GM21576 (cell line): ENCODE measurements at regions not wholly inside any gene's neighbourhood (a gene's known extent, or its start where the extent isn't known, plus 50 kb on each side); places are given as distances from the start of the nearest gene placed in this dataset.

Source experiments
- ATAC-seq: cut with Tn5 transposase; IDR thresholded peaks from one replicate; pipeline ENCODE4 v1.9.1; 2021; ENCODE audit warnings: mild to moderate bottlenecking, moderate library complexity; ENCODE audit not compliant: unreplicated experiment

DNA sequence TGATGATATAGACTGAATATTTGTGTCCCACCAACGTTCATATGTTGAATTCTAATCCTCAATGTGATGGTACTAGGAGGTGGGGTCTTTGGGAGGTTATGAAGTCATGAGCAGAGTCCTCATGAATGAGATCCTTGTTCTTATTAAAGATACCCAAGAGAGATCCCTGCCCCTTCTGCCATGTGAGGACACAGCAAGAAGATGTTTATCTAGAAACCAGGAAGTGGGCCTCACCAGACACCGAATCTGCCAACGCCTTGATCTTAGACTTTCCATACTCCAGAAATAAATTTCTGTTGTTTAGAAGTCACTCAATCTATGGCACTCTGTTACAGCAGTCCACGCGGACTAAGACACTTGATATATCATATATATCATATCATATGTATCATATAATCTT lies 67.7 kb upstream of the GCM1 start:
- ATAC-seq: no peak

GRCh38 chr6:53214172-53214571 lies 65.5 kb upstream of the GCM1 start:
- no peak for ATAC-seq

DNA sequence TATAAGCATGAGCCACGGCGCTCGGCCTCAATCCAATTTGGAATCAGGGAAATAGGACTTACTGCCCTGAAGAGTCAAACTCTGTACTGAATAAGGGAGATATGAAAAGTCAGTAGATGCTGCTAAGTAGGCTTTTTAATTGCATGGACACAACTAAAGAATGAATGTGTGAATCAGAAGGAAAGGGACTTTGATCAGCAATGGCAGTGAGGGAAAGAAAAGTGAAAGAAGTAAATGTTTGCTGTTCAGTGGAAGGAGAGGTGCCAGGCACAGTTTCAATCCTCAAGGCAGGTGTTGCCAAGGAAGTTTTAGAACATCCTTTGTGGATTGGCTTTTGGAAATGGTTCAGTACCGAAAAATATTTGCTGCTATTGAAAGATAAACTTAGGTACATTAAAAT lies 62.2 kb upstream of the GCM1 start:
- no peak for ATAC-seq

DNA sequence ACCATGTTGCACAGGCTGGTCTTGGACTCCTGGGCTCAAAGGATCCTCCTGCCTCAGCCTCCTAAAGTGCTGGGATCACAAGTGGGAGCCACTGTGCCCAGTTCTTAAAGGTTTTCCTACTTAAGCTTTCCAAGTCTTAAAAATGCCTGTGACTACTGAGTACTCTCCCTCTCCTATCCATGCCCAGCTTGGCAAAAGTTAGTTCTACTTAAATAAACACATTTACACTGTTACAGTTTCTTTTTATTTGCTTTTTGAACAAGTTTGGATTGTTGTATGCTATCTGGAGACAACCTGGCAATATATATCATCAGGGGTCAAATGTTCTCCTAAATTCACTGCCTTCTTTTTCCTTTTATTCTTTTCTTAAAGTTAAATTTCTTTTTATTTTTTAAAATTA lies 61.0 kb upstream of the GCM1 start:
- no peak for ATAC-seq

- no peak for ATAC-seq
Observed at GRCh38 chr6:53205778-53206177, 57.1 kb upstream of the GCM1 start.

DNA sequence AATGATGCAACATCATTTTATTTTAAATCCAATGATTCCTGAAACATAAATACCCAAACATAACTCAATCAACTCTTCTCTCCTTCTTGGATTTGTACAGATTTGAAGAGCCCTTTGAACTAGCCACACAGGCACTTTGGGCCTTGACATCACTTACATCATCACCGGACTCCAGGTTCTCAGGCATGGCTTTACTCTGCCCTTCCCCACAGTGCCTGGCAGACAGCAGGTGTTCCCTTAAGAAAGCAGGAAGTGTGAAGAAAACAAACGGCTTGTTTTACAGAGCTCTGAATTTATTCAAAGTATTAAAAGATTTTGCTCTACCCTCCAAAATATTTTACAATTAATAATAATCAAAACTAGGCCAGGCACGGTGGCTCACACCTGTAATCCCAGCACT lies 54.8 kb upstream of the GCM1 start:
- ATAC-seq: no peak

- ATAC-seq: no peak
Observed at GRCh38 chr6:53202052-53202451, 53.4 kb upstream of the GCM1 start.

- ATAC-seq: no peak
Observed at GRCh38 chr6:53201270-53201669, 52.6 kb upstream of the GCM1 start.

DNA sequence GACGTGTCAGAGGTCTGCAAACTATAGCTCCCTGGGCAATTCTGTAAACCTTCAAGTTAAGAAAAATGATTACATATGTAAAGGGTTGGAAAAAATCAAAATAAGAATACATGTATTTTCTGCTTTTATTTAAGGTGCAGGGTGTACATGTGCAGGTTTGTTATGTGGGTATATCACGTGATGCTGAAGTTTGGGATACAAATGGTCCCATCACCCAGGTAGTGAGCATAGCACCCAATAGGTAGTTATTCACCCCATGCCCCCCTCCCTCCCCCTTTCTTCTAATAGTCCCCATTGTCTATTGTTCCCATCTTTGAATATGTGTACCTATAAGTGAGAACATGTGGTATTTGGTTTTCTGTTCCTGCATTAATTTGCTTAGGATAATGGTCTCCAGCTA lies 51.1 kb upstream of the GCM1 start:
- ATAC-seq: no peak

- ATAC-seq: peak; percentile 97
Observed at GRCh38 chr6:53199156-53199555, 50.5 kb upstream of the GCM1 start.
